Daoy (cell line): ENCODE measurements at regions not wholly inside any gene's neighbourhood (a gene's known extent, or its start where the extent isn't known, plus 50 kb on each side); places are given as distances from the start of the nearest gene placed in this dataset.
"Not testable (repeated sequence)": the region's sequence is repeated elsewhere in the genome, so short reads cannot be mapped to it uniquely, and the experiment has no call there.

ENCODE experiments used
- DNase-seq: peaks from one replicate; pipeline ENCODE4 v3.0.0-alpha.2; 2015; ENCODE audit warnings: low read depth

DNA sequence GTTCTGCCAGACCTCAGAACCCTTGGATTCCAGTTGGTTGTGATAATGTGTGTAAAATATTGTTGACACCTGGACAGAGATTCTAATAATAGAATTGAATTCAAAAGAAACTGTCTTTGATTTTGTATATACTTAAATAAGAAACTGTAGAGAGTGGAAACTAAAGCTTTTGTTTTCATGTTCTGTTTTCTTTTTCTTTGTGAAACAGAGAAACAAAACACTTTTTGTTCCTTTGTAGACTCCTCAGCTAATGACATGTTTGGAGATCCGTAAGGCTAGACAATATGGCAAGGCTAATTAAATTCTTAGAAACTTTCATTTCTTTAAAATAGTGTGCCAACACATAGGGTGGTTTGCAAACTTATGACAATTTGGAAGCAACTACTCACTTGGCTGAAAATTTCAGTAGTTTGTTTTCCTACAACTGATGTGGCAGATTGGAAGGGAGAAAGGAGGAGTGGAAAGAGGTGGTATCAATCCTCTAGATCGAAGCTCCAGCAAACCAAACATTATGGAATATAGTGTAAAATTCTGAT, 90.9 kb upstream of the FAT1 start:
- no peak for DNase-seq

DNA sequence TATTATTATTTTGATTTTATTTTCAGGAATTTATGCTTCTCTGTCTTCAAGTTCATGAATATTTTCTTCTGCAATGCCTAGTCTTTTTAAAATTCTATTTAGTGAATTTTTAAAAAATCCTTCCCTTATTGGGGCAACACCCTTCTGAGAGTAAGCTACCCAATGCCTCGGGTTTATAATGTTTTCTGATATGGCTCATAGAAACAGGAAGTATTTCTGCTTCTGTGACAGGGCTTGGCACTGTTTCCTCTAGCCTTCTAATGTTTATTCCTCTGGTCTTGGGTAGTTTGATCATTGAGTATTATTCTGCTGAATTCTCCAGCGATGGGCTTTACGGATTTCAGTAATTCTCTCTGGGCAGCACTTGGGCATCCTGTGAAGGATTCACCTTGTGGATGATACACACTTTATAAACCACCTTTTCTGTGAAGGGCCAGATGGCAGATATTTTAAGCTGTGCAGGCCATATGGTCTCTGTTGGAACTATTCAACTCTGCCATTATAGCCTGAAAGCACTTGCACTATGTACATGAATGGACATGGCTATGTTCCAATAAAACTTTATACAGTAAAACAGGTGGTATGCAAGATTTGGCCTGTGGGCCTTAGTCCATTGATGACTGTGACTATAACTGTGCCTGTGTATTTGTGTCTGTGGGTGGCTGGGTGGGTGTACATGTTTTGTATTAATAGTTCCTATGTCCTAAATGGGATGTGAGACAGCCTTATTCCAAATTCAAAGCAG, 95.9 kb upstream of the FAT1 start:
- DNase-seq, result no peak

DNA sequence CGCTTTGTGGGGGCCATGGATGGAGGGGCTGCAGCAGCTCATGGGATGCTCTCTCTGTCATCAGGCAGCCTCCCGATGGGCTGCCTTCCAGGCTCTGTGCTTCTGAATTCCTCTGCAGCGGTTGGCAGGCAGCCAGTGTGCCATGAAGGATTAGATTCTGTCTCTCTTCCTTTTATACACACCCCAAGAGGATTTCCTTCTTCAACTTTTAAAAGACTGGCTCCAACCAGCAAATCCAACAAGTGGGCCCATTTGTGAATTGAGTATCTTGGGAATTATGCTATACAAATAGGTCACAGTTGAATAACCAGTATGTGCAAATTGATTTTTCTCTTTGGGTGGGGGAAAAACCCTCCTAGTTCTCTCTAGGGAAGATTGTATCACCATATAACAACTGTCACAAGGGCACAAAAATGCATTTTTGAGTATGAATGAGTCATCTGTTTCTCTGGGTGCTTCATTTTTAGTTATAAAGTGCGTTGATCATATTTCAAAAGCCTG, 96.8 kb upstream of the FAT1 start:
- peak; percentile 49 for DNase-seq

DNA sequence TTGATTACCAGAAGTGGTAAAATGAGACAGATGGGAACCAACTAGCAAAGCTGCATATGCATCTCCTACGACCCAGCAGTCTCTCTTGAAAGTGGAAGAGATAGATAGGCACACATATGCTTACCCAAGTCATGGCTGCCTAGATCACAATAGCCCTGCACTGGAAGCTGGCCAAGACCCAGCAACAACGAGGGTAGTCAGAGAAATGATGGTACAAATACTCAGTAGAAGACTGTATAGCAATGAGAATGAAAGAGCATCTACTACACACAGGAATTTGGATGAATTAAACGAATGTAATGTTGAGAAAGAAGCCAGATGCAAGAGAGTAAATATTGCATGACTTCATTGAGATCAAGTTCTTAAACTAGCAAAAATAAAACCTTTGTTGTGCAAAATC, 100.3 kb upstream of the FAT1 start:
- no peak for DNase-seq

DNA sequence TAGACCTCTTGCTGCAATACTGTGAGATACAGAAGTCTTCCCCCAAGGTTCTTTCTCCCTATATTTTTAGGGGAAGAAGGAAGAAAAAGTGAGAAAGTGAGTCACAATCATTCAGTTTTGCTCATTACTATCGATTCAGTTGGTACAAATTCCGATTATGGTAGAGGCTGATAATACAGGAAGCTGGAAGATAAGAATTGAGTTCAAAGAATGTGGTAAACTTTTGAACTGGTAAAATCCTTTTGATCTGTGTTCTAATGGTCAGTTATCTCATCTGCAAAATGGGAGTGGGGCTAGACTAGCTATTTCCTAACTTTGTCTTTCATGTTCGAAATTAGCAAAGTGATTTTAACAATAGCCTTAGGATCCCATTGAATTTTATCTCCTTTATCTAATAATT, 101.4 kb upstream of the FAT1 start:
- no peak for DNase-seq

DNA sequence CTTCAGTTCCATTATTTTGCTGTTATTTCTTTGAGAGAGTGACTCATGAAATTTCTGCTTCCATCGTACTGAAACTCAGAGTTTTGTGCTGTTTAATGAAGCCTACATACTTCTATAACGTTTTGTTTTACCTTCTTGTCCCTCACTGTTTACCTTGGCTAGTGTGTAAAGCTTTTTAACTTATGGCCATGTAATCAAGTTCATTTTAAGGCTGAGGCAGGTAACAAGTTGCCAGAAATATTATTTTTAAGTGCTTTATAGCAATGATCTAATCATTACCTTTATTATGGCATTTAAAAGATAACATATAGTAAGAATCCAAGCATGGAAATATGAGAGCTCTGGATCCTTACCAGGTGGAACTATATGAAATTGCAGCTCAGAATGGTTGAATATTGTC, 102.3 kb upstream of the FAT1 start:
- no peak for DNase-seq

DNA sequence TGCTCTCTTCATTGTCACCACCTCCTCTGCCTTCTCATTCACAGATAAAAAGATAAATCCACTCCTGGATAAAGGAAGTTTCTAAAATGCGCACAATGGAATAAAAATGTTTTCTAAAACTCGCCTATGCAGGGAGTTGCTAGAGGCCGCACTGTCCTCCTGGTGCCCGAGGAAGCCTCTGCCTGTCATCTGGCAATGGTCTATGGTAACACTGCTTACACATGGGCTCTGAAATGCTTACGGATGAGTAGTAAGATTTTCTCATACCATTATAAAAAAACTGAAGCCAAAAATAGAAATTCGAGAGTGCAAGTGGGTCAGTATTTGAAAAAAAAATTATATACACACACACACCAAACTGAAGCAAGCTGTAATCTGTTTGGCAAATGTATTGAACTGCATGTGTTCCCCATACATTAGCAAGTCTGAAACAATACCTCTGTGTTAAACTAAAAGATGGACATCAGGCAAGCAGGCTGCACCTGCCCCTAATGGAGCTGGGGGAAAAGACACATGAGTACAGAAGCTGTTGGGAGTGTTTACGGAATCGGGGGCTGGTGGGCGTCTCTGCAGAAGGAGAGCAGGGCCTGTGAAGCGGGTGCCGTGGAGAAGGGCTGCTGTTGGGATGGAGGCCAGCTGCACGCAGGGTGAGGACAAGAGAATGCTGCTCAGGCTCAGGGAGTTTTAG, 103.3 kb upstream of the FAT1 start:
- no peak for DNase-seq

DNA sequence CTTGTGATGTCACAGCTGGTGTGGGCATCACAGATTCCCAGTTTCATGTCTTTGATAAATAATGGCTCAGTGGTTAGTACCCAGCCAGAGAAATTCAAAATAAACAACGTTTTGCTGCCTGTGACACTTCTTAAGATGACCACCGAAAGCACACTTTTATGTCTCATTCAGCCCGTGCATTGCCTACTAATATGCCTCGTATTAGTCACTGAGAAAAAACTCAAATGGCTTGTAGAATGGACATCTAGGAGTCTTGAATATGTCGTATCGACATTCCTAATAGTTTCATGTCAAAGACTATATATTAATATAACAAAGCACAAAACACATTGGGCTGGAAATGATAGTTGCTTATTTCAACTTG, 103.9 kb upstream of the FAT1 start:
- DNase-seq, result no peak

DNA sequence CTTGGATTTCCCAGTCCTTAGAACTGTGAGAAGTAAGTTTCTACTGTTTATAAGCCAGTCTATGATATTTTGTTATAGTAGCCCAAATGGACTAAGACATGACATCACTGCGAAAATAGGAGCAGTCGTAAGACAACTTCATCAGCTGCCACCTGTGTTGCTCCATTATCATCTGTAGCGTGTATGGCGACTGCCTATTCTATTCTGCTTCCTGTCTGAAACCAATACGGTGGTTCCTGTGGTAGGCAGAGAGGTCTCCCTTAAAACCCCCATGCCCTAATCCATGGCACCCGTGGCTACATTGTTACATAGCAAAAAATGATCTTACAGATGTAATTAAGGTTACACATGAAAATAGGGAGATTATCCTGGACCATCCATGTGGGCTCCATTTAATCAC, 105.4 kb upstream of the FAT1 start:
- DNase-seq, result no peak

DNA sequence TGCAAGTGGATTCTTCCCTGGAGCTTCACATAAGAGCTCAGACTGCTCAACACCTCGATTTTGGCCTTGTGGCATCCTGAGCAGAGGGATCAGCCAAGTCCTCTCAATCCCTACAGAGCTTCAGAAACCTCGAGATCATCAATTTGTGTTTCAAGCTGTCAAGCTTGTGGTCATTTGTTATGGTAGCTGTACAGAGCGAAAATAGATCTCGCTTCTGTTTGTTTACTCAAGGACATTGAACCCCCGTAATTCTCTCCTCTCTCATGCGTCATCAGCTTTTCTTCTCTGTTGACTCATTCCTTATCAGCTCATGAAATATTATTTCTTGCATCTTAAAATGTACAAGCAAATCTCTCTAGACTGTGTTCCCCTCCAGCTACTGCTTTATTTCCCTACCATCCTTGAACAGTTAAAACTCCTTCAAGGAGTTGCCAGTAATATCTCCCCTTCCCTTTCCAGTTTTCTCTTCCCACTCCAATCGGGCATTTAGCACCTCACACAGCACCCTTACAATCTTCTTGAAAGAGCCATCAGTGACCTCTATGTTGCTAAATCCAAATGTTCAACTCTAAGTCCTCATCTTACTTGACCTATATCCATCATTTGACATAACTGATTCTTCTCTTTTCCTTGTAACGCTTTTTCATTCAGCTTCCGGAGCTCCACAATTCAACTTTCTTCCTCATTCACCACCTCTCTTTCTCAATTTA, 106.2 kb upstream of the FAT1 start:
- peak; percentile 64 for DNase-seq

DNA sequence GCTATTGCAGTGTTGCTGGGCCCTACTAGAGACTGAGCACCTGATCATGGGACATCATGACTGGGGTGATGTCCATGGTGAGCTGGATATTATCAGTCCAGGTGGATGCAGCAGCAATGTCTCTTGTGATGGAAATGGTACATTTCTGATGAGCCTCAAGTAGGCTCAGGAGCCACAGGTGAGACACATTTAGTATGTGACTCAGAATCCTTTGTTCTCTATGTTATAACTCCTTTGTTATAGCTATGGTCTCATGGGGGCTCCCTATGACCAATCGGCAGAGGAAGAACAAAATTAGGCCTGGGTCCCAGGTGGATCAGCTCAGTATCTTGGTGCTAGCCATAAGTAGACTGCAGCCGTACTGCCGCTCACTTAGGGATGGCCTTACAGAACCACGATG, 107.9 kb upstream of the FAT1 start:
- no peak for DNase-seq

DNA sequence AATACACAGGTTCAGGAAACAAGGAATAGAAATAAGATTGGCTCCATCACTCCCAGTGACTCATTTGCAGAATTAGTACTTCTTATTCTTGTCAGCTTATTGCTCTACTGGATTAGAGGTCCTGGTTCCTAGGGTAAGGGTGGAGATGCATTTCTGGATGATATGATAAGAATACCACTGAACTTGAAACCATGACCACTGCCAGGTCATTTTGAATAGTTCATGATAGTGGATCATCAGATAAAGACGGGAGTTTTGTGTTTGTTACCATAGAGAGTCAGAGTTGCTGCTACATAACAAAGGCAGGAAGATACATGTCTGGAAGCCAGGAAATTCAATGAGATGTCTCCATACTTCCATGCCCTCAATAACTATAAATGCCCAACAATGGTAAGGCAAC, 109.2 kb upstream of the FAT1 start:
- no peak for DNase-seq

DNA sequence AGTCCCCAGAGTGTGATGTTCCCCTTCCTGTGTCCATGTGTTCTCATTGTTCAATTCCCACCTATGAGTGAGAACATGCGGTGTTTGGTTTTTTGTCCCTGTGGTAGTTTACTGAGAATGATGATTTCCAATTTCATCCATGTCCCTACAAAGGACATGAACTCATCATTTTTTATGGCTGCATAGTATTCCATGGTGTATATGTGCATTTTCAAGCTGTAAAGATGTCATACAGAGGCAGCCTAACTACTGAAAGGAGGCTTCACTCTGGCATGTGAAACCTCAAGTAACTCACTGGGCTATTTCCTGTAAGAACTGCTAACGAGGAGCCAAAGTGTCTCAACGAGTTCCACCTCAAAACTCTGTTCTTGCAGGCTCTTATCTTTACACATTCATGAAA, 113.8 kb upstream of the FAT1 start:
- DNase-seq, result not testable (repeated sequence)

DNA sequence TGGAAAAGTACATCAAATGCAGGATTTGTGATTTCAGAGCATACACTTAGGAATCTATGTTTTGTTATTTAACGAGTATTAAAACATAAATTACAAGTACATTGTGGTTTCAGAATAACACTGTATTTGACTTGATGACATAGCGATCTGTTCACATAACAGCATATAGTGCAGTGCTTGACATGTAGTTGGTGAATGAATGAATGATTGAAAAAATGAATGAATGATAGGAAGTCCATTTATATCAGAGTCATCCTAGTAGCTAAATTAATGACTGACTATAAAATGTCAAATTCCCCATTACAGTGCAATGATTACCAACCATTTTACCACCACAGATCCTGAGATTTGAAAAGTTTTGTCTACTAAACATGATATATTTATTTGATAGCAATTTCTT, 114.6 kb upstream of the FAT1 start:
- DNase-seq, result no peak

DNA sequence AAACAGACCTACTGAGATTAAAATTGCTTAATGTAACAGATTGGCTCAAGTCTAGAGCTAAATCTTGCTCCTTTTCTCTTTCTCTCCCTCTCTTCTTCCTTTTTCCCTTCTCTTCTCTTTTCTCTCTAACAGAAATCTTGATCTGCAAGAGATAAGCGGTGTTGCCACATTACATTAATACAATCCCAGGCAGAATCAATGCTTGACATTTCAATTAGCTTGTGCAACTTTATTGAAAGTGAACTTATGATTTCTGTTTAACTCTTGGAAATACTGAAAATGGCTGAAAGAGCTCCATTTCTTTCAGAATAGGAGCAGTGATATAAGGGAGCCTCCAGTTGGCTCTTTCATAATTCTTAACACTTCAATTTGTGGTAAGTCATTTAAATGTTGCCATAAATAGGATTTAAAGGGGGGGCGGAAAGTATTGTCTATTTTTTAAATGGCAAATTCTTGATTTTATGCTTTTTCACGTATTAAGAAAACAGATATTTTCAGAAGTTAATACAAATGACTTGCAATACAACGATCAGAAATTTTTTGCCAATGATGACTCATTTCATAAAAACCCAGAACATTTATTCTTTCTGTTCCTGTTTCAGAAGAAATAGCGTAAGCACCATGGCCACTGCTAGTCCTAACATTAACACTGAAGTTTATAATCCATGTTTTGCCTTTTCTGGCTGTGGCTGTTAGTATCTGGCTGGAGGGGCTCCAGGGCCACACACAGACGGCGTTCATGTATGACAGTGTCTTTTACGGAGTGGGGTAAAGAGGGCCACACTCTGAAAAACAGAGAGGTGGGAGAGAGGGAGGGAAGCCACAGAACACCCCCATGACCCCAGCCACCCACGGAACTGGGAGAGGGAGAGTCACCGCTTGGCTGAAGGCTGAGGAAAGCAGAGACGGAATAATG, 115.7 kb upstream of the FAT1 start:
- peak; percentile 24 for DNase-seq

DNA sequence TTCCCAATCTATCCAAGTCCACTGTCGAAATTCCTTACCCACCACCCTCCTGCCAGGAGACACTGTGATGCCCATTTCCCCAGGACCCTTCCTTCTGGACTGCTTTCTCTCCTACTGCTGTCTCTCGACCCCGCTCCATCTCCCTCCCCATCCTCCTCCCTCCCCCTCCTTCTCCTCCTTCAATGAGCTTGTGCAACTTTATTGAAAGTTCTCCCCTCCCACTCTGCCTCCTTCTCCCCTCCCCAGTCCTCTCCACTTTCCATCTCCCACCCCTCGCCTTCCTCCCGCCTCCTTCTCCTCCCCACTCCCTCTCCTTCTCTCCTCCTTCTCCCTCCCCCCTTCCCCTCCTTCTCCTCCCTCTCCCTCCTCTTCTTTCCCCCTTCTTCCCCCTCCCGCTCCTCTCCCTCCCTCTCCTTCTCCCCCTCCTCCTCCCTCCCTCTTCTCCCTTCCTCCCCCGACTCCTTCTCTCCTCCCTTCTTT, 116.6 kb upstream of the FAT1 start:
- DNase-seq, result peak; percentile 58

DNA sequence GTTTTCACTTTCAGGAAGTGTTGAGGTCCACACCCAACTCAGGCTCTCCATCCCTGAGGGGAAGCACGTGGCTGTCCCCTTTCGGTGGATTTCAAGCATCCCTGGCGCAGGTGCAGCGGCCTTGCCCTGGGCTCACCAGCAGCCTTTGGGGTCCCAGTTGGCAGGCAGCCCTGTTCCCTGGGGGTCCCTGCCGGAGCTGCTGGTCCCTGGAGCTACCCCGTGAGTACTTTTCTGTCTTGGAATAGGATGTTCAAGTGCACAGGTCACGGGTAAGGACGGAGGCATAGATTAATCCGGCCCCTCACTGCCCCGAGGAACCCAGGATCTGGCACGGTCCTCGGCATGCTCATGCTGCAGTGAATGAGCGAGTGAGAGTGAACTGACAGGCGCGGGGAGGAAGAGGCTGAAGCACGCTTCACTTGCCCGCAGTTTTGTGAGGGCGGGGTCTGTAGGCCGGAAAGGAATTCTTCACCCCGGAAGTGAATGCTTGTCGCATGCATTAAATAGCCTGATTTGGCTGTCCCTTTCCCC, 117.2 kb upstream of the FAT1 start:
- DNase-seq, result peak; percentile 35

DNA sequence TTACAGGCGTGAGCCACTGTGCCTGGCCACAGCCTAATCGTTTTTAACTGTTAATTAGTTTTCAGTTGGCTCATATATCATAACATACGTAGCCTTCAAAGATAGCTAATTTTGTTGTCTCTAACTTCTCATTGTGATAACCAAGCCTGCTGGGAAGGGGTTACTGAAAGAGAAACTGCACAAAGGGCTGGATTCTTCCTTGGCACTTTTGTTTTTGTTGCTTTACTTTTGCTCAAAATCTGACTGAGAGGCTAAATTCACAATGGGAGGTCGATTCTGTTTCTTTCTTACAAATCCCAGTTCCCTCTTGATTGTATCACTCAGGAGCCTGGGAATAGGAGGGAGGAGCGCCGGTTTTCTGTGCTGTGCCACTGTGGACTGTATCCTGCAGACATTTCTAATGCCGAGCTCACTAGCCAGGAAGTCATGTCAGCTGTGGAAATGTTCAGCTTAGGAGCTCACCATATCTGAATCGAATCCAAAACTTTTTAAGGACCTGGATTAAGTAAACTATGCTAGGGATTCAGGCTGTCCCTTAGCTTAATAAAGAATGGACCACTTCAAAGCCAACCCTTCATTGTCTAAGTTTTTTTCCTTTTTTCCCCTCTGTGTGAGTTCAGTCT, 120.5 kb upstream of the FAT1 start:
- peak; percentile 27 for DNase-seq

DNA sequence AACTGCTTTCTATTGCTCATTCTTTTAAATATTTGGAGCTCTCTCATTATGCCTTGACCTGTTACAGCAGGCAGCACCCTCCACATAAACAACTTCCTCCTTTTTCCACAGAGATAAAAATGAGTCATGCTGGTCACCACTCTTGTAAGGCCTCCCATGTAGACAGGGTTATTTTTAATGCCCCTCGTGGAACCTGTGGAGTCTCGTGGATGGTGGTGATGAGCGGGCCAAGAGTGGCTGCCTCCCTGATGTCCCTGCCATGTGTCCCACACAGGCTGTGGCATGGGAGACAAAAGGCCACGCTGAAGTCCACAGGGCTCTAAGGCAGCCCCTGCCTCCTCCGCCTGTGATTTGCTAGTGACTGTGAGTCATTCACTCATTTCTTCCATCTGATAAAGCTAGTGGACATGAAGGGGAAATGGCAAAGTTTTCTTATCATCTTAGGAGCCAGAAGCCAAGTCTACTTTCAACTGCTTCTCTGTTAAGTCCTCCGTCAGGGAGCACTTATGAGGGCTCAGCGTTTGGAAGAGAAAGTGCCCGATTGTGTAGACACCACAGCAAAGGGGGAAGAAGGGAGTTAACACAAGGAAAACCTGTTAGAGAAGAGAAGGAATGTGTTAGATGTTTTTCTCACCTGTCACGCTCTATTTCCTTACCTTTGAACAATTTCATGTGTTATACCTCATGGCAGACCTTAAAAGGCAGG, 121.6 kb upstream of the FAT1 start:
- DNase-seq, result peak; percentile 56

DNA sequence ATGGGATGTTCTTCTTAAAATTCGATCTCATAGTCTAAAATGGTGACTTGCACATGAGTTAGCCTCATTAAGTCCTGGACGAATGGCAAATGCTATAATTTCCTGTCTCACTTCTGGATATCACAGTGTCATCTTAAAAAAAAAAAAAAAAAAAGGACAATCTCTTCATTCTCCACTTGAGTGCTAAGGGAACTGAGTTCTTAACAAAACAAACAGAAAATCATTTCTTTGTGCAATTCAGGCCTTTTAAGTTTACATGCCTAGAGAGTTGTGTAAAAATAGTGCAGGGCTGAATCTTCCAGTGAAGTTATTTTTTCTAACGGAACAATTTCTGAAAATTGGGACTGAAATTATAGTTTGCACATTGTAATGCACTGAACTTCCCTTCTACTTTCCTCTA, 122.8 kb upstream of the FAT1 start:
- no peak for DNase-seq
